ENCODE measurements at regions not wholly inside any gene's neighbourhood (a gene's known extent, or its start where the extent isn't known, plus 50 kb on each side); places are given as distances from the start of the nearest gene placed in this dataset.

- no peaks in the 10 kb centered on the region for H3K79me2 ChIP-seq (replicated peaks; ENCODE audit: insufficient read depth, low read length)
- TF ChIP-seq REST (IDR thresholded peaks at IDR 0.05; ENCODE audit: borderline replicate concordance) = no peak
- TF ChIP-seq TAF1 (IDR thresholded peaks at IDR 0.05; ENCODE audit: low read depth) = no peak
- TF ChIP-seq EZH2 (IDR thresholded peaks at IDR 0.05; ENCODE audit: borderline replicate concordance, insufficient read depth, low read length, poor library complexity, severe bottlenecking) = no peak
Observed at GRCh38 chrX:69289793-69290123, 124.5 kb upstream of the PJA1 start.

GRCh38 chrX:69289046-69289792 is 124.0 kb upstream of the PJA1 start:
- Histone ChIP-seq H3K9ac (ENCODE audit: low read length) (no peak overlapping the region), H3K79me2 (replicated peaks; ENCODE audit: insufficient read depth, low read length) (no peaks in the 10 kb centered on the region), H3K4me3 (ENCODE audit: low read length) (no peak overlapping the region), H3K27ac (ENCODE audit: low read length) (no peak overlapping the region), H3K36me3 (ENCODE audit: insufficient read depth, low read length) (no peaks in the 10 kb centered on the region), H3K4me2 (ENCODE audit: low read length) (no peak overlapping the region), H3K9me3 (ENCODE audit: low read length) (no peaks in the 10 kb centered on the region), H4K20me1 (ENCODE audit: insufficient read depth) (no peaks in the 10 kb centered on the region), H3K9me2 (ENCODE audit: insufficient read depth, low read length) (no peaks in the 10 kb centered on the region), H3F3A (ENCODE audit: insufficient read depth, low read length, poor library complexity, severe bottlenecking) (no peaks in the 10 kb centered on the region), H3K27me3 (ENCODE audit: insufficient read depth, low read depth, low read length) (no peaks in the 10 kb centered on the region), H2AFZ (ENCODE audit: low read depth, low read length) (no peak overlapping the region)
- TF ChIP-seq TAF1 (IDR thresholded peaks at IDR 0.05; ENCODE audit: low read depth) (no peak), EZH2 (IDR thresholded peaks at IDR 0.05; ENCODE audit: borderline replicate concordance, insufficient read depth, low read length, poor library complexity, severe bottlenecking) (no peak), EP300 (conservative IDR thresholded peaks at IDR 0.05; ENCODE audit: poor library complexity, severe bottlenecking) (no peak), POLR2AphosphoS5 (IDR thresholded peaks at IDR 0.05) (no peak), SMC3 (conservative IDR thresholded peaks at IDR 0.05; ENCODE audit: poor library complexity) (no peak), REST (IDR thresholded peaks at IDR 0.05; ENCODE audit: borderline replicate concordance) (no peak), RAD21 (conservative IDR thresholded peaks at IDR 0.05) (no peak), CTCF (IDR thresholded peaks at IDR 0.05; ENCODE audit: poor library complexity, severe bottlenecking) (no peak), MXI1 (conservative IDR thresholded peaks at IDR 0.05; ENCODE audit: poor library complexity, severe bottlenecking) (no peak)

More at GRCh38 chrX:69289793-69290123, 124.5 kb upstream of the PJA1 start:
- Histone ChIP-seq H3K9me3 (ENCODE audit: low read length) (no peaks in the 10 kb centered on the region), H3K27ac (ENCODE audit: low read length) (no peak overlapping the region), H3K9ac (ENCODE audit: low read length) (no peak overlapping the region), H3K4me3 (ENCODE audit: low read length) (no peak overlapping the region), H4K20me1 (ENCODE audit: insufficient read depth) (no peaks in the 10 kb centered on the region), H3K4me2 (ENCODE audit: low read length) (no peak overlapping the region), H3F3A (ENCODE audit: insufficient read depth, low read length, poor library complexity, severe bottlenecking) (no peaks in the 10 kb centered on the region), H2AFZ (ENCODE audit: low read depth, low read length) (no peak overlapping the region), H3K9me2 (ENCODE audit: insufficient read depth, low read length) (no peaks in the 10 kb centered on the region), H3K27me3 (ENCODE audit: insufficient read depth, low read depth, low read length) (no peaks in the 10 kb centered on the region), H3K36me3 (ENCODE audit: insufficient read depth, low read length) (no peaks in the 10 kb centered on the region)
